ENCODE measurements at regions not wholly inside any gene's neighbourhood (a gene's known extent, or its start where the extent isn't known, plus 50 kb on each side); places are given as distances from the start of the nearest gene placed in this dataset.

- no peak for DNase-seq (ENCODE audit: low read depth)
Measured at GRCh38 chr12:125418902-125419564, 353.8 kb downstream of the AACS start.

- no peak for DNase-seq (ENCODE audit: low read depth)
Measured at GRCh38 chr12:125424909-125425308, 359.7 kb downstream of the AACS start.

GRCh38 chr12:125431516-125431915 is 366.3 kb downstream of the AACS start:
- no peak for DNase-seq (ENCODE audit: low read depth)

- no peak for DNase-seq (ENCODE audit: low read depth)
Measured at GRCh38 chr12:125434131-125434530, 368.9 kb downstream of the AACS start.

GRCh38 chr12:125434936-125435443 is 369.8 kb downstream of the AACS start:
- DNase-seq (ENCODE audit: low read depth) = no peak

GRCh38 chr12:125435871-125436270 is 370.6 kb downstream of the AACS start:
- no peak for DNase-seq (ENCODE audit: low read depth)

- no peak for DNase-seq (ENCODE audit: low read depth)
Measured at GRCh38 chr12:125436686-125437085, 371.5 kb downstream of the AACS start.

GRCh38 chr12:125440399-125440798 is 375.2 kb downstream of the AACS start:
- DNase-seq (ENCODE audit: low read depth) = no peak

- DNase-seq (ENCODE audit: low read depth) = no peak
Measured at GRCh38 chr12:125443341-125443740, 378.1 kb downstream of the AACS start.

GRCh38 chr12:125451408-125451807 is 386.2 kb downstream of the AACS start:
- no peak for DNase-seq (ENCODE audit: low read depth)

GRCh38 chr12:125453751-125454150 is 388.5 kb downstream of the AACS start:
- DNase-seq (ENCODE audit: low read depth) = no peak

- DNase-seq (ENCODE audit: low read depth) = no peak
Measured at GRCh38 chr12:125454291-125454690, 389.1 kb downstream of the AACS start.

- no peak for DNase-seq (ENCODE audit: low read depth)
Measured at GRCh38 chr12:125454786-125455480, 389.7 kb downstream of the AACS start.

- no peak for DNase-seq (ENCODE audit: low read depth)
Measured at GRCh38 chr12:125455556-125455955, 390.3 kb downstream of the AACS start.

GRCh38 chr12:125458552-125459268 is 393.5 kb downstream of the AACS start:
- DNase-seq (ENCODE audit: low read depth) = no peak

GRCh38 chr12:125461831-125462230 is 396.6 kb downstream of the AACS start:
- DNase-seq (ENCODE audit: low read depth) = no peak

- no peak for DNase-seq (ENCODE audit: low read depth)
Measured at GRCh38 chr12:125463386-125463785, 398.2 kb downstream of the AACS start.

GRCh38 chr12:125467363-125467762 is 402.1 kb downstream of the AACS start:
- no peak for DNase-seq (ENCODE audit: low read depth)

- no peak for DNase-seq (ENCODE audit: low read depth)
Measured at GRCh38 chr12:125469683-125470082, 404.4 kb downstream of the AACS start.

GRCh38 chr12:125470838-125471783 is 405.9 kb downstream of the AACS start:
- peak; percentile 40 for DNase-seq (ENCODE audit: low read depth)

- DNase-seq (ENCODE audit: low read depth) = no peak
Measured at GRCh38 chr12:125473501-125473900, 408.3 kb downstream of the AACS start.

Measured in HT1080 (cell line).